Myocyte (in vitro differentiated cells): ENCODE measurements at regions not wholly inside any gene's neighbourhood (a gene's known extent, or its start where the extent isn't known, plus 50 kb on each side); places are given as distances from the start of the nearest gene placed in this dataset.
A peak's percentile ranks its signal among the peaks of the same experiment; 100 is the strongest.

Experiments used
- DNase-seq: peaks from one replicate; pipeline ENCODE4 v3.0.0-alpha.2; 2012; ENCODE audit warnings: low read depth

DNA sequence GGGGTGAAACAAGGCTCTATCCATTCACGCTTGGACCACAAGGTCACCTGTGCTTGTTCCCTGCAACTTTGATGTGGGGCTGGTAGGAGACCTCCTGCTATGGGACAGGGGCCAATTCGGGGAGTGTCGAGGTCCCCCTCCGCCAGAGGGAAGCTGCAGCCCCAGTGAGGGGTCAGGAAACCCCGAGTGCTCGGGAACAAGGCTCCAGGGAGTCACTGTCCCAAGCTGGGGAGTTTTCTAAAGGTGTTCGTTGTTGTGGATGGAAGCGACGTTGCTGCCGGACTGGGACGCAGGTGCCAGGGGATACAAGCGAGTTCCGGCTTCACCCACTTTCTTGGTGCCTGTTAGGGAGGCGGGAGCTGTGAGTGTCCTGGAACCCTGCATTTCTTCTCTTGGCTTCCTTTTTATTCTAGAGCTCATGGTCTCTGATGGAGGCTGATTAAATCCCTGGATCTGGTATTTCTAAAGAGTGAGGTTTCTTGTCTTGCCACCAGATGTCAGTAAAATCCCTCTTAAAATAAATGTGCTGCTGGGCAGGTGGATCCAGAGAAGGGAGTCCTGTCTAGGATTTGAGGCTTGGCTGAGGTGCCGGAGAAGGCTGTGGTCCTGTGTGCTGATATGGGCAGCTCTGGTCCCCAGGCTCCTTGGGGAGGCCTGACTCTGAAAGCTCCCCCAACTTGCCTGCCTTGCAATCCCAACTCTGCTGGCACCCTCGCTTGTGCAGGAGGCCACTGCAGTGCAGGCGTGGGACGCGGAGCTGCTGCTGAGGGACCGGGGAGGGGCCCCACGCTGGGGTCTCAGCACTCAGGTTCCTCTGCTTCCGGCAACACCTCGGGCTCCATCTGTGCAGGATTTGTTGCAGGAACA is 153.9 kb downstream of the TEX29 start:
- DNase-seq = peak; percentile 58

- no peak for DNase-seq
These were observed 155.0 kb downstream of the TEX29 start for GRCh38 chr13:111475488-111475887.

GRCh38 chr13:111476197-111476596 is 155.8 kb downstream of the TEX29 start:
- DNase-seq = peak; percentile 44

DNA sequence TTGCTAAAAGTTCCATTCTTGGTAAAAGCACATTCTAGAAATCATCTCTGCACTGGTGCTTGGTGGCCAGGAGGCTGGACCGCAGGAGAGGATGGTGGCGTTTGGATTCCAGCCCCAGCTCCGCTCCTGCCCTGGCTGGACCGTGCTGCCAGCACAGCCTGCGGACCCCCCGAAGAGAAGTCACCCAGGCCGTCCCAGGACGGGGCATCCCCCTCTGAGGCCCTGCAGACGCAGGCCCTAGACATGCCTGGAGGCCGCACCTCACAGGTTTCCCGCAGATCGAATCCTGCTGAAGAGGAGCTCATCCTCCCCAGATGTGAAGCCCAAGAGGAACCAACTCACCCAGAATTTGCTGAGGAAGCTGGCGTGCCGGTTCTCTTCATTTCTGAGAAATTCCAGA is 159.0 kb downstream of the TEX29 start:
- DNase-seq = no peak

DNA sequence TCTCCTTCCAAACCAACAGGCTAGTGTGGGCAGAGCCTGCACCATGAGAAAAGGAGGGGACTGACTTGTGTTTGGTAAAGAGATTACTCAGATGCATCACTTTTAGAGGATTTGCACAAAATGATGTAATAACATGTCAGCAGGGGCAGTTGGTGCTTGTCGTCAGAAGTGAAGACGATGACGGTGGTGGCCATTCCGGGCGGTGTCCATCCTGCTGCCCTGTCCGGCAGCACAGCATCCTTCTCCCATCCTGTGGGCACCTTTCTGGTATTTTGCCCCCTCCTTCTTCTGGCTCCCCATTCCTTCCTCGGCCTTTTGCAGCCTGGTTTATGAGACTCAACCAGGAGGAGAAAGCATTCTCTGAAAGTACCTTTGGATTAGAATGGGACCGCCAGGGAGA is 160.1 kb downstream of the TEX29 start:
- DNase-seq = no peak

DNA sequence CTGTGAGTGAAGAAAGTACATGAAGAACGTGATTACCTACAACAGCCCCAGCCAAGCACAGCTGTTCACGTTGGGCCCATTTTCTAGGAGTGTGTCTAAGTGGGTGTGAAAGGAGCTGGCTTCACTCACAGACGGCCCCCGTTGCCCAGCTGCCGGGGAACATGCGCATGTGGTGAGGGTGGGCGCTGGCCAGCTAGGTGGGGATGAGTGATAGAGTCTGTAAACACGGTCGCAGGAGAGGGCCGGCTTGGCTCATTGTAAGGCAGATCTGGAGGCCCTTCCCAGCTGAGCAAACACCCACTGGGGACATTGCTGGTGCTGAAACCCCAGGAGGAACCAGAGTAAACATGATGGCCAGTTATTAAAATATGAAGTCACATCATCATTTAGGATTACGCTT is 160.5 kb downstream of the TEX29 start:
- no peak for DNase-seq

- no peak for DNase-seq
These were observed 161.7 kb downstream of the TEX29 start for GRCh38 chr13:111482126-111482525.

DNA sequence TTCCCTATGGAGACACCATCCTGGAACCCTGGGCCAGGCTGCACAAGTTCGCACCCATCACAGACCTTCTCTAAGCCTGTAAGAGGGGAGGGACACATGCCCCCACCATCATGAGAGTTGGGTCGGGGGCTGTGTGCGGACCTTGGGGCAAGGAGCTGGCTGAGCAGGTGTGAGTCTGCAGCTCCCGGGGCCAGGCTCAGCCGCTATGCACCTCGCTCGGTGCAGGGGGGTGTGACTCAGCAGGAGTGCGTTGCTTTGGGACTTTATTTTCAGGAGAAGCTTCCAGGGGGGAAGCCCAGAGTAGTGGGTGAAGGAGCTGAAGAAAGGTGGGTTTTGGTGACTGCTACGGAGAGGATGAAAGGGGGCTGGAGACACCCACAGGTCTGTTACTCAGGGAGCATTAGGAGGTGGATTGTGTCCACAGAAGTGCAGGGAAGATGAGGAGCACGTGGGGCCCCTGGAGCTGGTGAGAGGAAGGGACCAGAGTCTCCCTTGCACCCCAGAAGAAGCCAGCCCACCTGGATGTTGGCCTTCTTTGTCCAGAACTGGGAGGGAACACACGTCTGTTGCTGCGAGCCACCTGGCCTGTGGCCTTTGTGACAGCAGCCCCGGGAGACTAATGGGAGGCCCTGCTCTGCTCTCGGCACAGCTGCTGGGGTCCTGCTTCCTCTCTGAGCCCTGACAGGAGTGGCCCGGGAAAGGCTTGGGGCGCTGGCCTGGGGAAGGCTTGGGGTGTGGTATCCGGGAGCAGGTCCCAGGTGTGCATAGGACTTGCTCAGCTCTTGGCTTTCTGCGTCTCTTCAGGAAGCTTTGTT is 162.6 kb downstream of the TEX29 start:
- DNase-seq = no peak

DNA sequence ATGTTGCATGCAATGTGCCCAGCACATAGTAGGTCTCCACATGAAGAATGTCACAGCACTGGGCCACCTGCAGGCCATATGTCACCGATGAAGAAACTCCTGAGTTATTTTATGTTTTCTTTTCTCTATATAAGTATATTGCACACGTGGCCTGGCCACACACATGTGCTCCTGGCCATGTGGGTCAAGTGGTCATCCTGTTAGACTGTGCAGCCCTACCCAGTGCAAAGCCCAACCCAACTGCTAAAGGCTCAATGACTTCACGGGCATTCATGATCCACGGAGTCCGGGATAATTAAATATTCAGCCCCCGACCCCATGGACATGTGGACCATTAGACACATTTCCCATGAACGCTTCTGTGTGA is 163.2 kb downstream of the TEX29 start:
- DNase-seq = no peak

- DNase-seq = peak; percentile 3
These were observed 163.9 kb downstream of the TEX29 start for GRCh38 chr13:111484141-111484925.

GRCh38 chr13:111484959-111485358 is 164.5 kb downstream of the TEX29 start:
- no peak for DNase-seq

DNA sequence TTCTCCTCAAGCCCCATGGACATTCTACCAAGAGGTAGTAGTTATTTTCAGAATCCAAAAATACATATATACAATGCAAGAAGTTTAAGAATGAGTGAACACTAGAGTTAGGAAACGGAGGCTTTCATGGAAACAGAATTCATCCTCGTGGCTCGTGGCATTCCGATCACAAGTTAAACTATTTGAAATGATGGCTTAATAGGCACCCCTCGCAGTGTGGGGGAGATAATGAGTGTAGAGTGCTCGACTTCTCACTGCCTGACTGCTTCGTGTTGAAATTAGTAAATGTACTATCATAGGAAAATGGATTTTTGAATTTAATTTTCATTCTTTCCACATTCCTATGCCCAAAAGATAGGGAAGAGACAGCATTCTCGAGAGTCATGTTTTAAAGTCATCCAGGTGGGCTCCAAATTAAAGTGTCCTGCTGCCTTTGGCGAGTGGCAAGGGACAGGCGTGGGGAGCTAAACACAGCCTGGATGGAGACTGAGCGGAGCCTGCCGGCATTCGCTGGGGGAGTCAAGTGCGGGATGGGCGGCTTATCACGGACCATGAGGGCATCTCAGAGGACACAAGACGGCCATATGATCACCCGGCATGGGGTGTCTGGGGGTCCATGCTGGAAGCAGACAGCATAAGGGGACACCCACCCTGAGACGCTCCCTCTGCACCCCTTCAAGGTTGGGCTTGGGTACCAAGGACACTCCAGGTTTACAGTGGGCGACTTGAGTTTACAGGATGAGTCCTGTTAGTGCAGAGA is 165.2 kb downstream of the TEX29 start:
- no peak for DNase-seq

- DNase-seq = no peak
These were observed 165.9 kb downstream of the TEX29 start for GRCh38 chr13:111486331-111486730.

- DNase-seq = no peak
These were observed 166.4 kb downstream of the TEX29 start for GRCh38 chr13:111486801-111487200.

DNA sequence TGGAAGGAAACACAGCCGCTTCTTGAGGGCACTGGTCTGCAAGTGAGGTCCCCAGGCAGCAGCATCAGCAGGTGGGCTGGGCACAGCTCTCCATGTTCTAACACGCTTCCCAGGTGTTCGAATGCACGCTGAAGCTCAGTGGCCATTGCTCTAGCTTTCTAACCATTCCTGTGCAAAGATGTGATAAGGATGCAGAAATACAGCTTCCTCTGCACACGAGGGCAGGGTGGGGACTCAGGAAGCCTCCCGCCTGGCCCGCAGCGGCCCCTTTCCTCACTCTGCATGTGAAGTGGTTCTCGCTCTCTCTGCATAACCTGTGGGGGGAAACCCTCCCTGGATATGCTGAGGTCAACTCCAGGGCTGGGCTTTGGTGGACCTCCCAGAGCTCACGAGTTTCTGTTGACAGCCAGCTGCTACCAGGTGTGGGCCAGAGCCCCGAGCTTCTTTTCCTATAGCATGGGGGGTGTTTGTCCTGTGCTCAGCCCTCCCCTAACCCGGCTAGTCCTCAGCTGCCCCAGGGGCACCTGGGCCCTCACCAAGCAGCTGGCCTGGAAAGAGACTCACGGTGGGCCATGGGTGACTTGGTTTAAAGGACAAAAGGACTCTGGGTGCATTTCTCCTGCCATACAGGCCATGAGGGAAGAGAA is 168.2 kb downstream of the TEX29 start:
- DNase-seq = no peak

GRCh38 chr13:111489301-111489700 is 168.9 kb downstream of the TEX29 start:
- no peak for DNase-seq

DNA sequence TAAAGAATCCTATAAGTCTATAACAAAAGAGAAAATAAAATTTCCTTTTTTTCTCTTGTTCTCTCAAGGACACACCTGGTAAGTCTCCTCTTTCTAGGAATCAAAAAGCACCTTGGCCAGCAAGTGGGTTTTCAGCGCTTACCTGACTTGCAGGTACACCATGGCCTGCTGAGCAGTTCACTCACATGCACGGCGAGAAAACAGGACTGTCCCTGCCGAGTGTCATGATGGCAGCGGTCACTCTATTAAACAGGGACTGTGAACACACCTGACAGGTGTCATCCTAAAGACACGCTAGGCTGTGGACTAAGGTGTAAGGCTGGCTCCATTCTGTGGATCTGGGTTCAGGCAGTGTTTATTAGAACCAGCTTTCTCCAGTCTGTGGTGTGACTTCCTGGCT is 170.2 kb downstream of the TEX29 start:
- no peak for DNase-seq

- no peak for DNase-seq
These were observed 170.6 kb downstream of the TEX29 start for GRCh38 chr13:111491021-111491420.

GRCh38 chr13:111491659-111492058 is 171.2 kb downstream of the TEX29 start:
- no peak for DNase-seq

DNA sequence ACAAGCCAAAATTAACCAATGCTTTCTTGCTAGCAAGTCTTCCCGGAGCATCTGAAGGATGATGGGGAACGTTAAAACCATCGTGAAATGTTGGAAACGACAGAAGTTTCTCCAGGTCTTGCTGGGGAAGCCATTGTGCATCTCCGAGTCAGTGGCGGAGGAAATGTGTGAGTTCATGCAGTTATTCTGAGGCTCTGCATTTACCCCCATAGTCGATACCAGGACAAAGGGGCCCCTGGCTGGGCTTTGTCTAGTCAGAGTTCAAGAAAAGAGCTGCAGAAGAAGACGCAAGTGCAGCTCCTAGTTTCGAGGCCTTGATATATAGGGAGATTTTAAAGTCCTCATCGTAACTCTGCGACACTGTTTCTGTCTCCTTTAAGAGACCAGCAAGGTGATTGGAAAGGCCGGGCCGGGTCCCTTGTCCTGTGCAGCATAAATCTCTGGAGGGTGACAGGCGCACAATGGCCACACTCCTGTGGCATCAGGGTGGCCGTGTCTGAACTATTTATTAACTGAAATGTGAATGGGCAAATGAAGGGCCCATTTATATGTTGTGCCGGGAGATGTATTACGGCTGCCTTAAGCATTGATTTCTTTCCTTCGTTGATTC is 172.0 kb downstream of the TEX29 start:
- DNase-seq = no peak
